ENCODE measurements at regions not wholly inside any gene's neighbourhood (a gene's known extent, or its start where the extent isn't known, plus 50 kb on each side); places are given as distances from the start of the nearest gene placed in this dataset.

- DNase-seq (ENCODE audit: low read depth in 2 of 2, low spot score in 1 of 2), result no peak
Measured at GRCh38 chr12:92288561-92288960, 142.9 kb upstream of the BTG1 start.

GRCh38 chr12:92278378-92278828 is 132.8 kb upstream of the BTG1 start:
- DNase-seq (ENCODE audit: low read depth in 2 of 2, low spot score in 1 of 2), result no peak

- DNase-seq (ENCODE audit: low read depth in 2 of 2, low spot score in 1 of 2), result no peak
Measured at GRCh38 chr12:92277795-92278194, 132.1 kb upstream of the BTG1 start.

- no peak for DNase-seq (ENCODE audit: low read depth in 2 of 2, low spot score in 1 of 2)
Measured at GRCh38 chr12:92276276-92276675, 130.6 kb upstream of the BTG1 start.

GRCh38 chr12:92275443-92276154 is 130.0 kb upstream of the BTG1 start:
- no peak for DNase-seq (ENCODE audit: low read depth in 2 of 2, low spot score in 1 of 2)

- DNase-seq (ENCODE audit: low read depth in 2 of 2, low spot score in 1 of 2), result no peak
Measured at GRCh38 chr12:92273076-92273475, 127.4 kb upstream of the BTG1 start.

GRCh38 chr12:92272061-92272964 is 126.7 kb upstream of the BTG1 start:
- DNase-seq (ENCODE audit: low read depth in 2 of 2, low spot score in 1 of 2), result no peak

- DNase-seq (ENCODE audit: low read depth in 2 of 2, low spot score in 1 of 2), result no peak
Measured at GRCh38 chr12:92271341-92271740, 125.7 kb upstream of the BTG1 start.

- no peak for DNase-seq (ENCODE audit: low read depth in 2 of 2, low spot score in 1 of 2)
Measured at GRCh38 chr12:92270521-92270920, 124.9 kb upstream of the BTG1 start.

- no peak for DNase-seq (ENCODE audit: low read depth in 2 of 2, low spot score in 1 of 2)
Measured at GRCh38 chr12:92268946-92269345, 123.3 kb upstream of the BTG1 start.

GRCh38 chr12:92261692-92262091 is 116.0 kb upstream of the BTG1 start:
- DNase-seq (ENCODE audit: low read depth in 2 of 2, low spot score in 1 of 2), result no peak

- no peak for DNase-seq (ENCODE audit: low read depth in 2 of 2, low spot score in 1 of 2)
Measured at GRCh38 chr12:92261071-92261470, 115.4 kb upstream of the BTG1 start.

GRCh38 chr12:92259696-92260251 is 114.1 kb upstream of the BTG1 start:
- no peak for DNase-seq (ENCODE audit: low read depth in 2 of 2, low spot score in 1 of 2)

GRCh38 chr12:92259291-92259690 is 113.6 kb upstream of the BTG1 start:
- no peak for DNase-seq (ENCODE audit: low read depth in 2 of 2, low spot score in 1 of 2)

- no peak for DNase-seq (ENCODE audit: low read depth in 2 of 2, low spot score in 1 of 2)
Measured at GRCh38 chr12:92257261-92257660, 111.6 kb upstream of the BTG1 start.

GRCh38 chr12:92255741-92256140 is 110.1 kb upstream of the BTG1 start:
- no peak for DNase-seq (ENCODE audit: low read depth in 2 of 2, low spot score in 1 of 2)

- no peak for DNase-seq (ENCODE audit: low read depth in 2 of 2, low spot score in 1 of 2)
Measured at GRCh38 chr12:92253301-92253700, 107.7 kb upstream of the BTG1 start.

- no peak for DNase-seq (ENCODE audit: low read depth in 2 of 2, low spot score in 1 of 2)
Measured at GRCh38 chr12:92248977-92249376, 103.3 kb upstream of the BTG1 start.

GRCh38 chr12:92244036-92244435 is 98.4 kb upstream of the BTG1 start:
- no peak for DNase-seq (ENCODE audit: low read depth in 2 of 2, low spot score in 1 of 2)

- no peak for DNase-seq (ENCODE audit: low read depth in 2 of 2, low spot score in 1 of 2)
Measured at GRCh38 chr12:92242907-92243306, 97.3 kb upstream of the BTG1 start.

- DNase-seq (ENCODE audit: low read depth in 2 of 2, low spot score in 1 of 2), result no peak
Measured at GRCh38 chr12:92237762-92238523, 92.3 kb upstream of the BTG1 start.
